ENCODE measurements at regions not wholly inside any gene's neighbourhood (a gene's known extent, or its start where the extent isn't known, plus 50 kb on each side); places are given as distances from the start of the nearest gene placed in this dataset.
A peak's percentile ranks its signal among the peaks of the same experiment; 100 is the strongest.

DNA sequence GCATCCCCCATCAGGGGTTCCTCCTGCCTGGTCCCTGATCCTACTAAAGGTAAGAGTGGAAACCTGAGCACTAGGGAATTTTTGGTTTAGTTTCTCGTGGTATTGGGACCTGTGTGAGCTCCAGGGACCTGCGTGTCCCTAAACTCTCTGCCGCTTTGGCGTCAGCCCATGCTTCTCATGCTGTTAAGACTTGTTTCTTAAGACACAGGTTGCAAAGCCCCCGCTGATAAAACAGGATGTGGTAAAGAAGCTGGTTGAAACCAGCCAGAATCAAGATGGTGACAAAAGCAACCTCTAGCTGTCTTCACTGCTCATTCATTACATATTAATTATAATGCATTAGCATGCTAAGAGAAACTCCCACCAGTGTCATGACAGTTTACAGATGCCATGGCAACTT, 64.6 kb downstream of the LYZL4 start:
- peak in 1 of 2 experiments; percentile 21 for DNase-seq

DNA sequence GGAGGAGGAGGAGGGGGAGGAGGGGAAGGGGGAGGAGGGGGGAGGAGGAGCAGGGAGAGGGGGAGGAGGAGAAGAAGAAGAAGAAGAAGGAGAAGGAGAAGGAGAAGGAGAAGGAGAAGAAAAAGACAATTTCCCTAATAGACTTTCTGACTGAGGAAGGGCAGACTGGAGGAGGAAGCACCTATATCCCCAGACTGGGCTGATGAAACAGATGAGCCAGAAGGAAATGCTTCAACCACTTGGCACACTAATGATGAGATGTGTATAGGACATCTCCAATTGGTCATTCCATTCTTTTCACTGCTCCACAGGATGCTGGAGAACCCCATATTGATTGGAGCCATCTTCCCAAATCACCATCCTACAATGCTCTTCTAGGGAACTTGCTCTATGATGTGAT, 69.9 kb downstream of the LYZL4 start:
- no peak for DNase-seq

DNA sequence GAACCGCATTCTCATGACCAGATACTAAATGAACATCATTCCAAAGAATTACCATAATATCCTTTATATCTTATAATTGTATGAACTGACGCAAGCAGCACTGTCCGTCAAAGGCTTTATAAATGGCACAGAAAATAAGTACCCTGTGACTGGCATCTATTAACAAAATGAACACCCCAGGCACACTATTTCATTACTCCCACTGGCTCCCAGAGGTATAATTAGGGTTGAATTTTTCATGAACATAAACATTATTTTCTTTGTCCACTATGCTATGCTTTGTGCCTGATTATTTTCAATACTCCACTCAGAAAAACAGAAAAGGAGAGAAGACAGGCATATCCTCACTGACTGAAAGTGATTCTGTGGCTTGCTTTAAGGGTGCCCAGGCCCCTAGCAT, 71.1 kb downstream of the LYZL4 start:
- no peak for DNase-seq

DNA sequence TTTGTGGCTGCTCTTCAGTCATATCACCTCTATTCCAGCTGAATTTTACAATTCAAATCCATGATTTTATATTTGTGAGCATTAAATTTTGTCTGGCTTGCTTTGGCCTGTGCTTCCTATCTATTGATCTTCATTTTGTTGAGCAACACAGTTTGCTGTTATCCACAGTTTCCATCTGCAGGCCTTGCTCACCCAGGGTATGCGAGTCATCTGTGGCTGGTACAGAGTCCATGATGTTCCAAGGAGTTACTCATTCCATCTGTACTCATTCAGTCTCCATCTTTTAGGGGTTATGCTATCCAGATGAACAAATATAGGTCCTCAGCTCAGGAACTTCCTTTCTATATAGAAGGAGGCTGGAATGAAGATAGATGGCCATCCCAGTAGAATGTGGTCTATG, 70.1 kb upstream of the CCK start:
- no peak for DNase-seq

DNA sequence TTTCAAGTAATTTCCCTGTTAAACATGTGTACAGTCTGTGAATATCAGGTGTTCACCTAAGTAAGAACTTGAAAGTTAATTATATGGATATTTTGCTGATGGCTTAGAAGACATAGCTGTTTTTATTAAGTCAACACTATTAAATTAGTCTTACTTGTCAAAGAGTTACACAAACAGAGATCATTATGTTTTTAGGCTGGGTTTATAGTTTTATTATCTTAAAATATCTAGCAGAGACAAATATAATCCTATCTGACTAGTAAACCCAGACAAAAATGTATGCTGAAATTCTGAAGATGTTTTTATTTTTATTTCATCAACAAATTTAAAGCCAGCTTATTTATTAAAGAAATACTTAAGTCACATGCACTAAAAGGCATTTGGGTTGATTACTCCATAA, 51.2 kb upstream of the CCK start:
- DNase-seq: no peak
